Smooth muscle cell (in vitro differentiated cells): ENCODE measurements at regions not wholly inside any gene's neighbourhood (a gene's known extent, or its start where the extent isn't known, plus 50 kb on each side); places are given as distances from the start of the nearest gene placed in this dataset.
"Not testable (repeated sequence)": the region's sequence is repeated elsewhere in the genome, so short reads cannot be mapped to it uniquely, and the experiment has no call there.

Source experiments
- DNase-seq: peaks from one replicate; lab custom pipeline; 2025; ENCODE audit not compliant: unreplicated experiment; lab: John Stamatoyannopoulos, UW
- H2AFZ ChIP-seq: fragments of 200-600 bp; sonication (generic); 2 replicates; pipeline ENCODE4 v1.6.0; 2016; ENCODE audit warnings: antibody characterized with exemption, low read depth, mild to moderate bottlenecking
- H3F3A ChIP-seq: fragments of 200-600 bp; sonication (generic); 2 replicates; pipeline ENCODE4 v1.6.0; 2017; ENCODE audit warnings: antibody characterized with exemption, low read depth
- H3K27ac ChIP-seq: fragments of 200-600 bp; sonication (generic); 2 replicates; pipeline ENCODE4 v1.5.1; 2016; ENCODE audit warnings: low read depth, mild to moderate bottlenecking
- H3K27me3 ChIP-seq: fragments of 200-600 bp; sonication (generic); 2 replicates; pipeline ENCODE4 v1.6.1; 2016; ENCODE audit warnings: low read depth, mild to moderate bottlenecking
- H3K36me3 ChIP-seq: fragments of 200-600 bp; sonication (generic); 2 replicates; pipeline ENCODE4 v1.5.1; 2016; ENCODE audit warnings: low read depth
- H3K4me1 ChIP-seq: fragments of 200-600 bp; sonication (generic); 2 replicates; pipeline ENCODE4 v1.5.1; 2016; ENCODE audit warnings: low read depth
- H3K4me2 ChIP-seq: fragments of 200-600 bp; sonication (generic); 2 replicates; pipeline ENCODE4 v1.6.0; 2016; ENCODE audit warnings: mild to moderate bottlenecking
- H3K4me3 ChIP-seq: fragments of 200-600 bp; sonication (generic); 2 replicates; pipeline ENCODE4 v1.5.1; 2016; ENCODE audit warnings: mild to moderate bottlenecking
- H3K79me2 ChIP-seq: fragments of 200-600 bp; sonication (generic); 2 replicates; pipeline ENCODE4 v1.6.0; 2016; ENCODE audit warnings: low read depth, mild to moderate bottlenecking
- H3K9ac ChIP-seq: fragments of 200-600 bp; sonication (generic); 2 replicates; pipeline ENCODE4 v1.6.0; 2016; ENCODE audit warnings: low read depth
- H3K9me3 ChIP-seq: fragments of 200-600 bp; sonication (generic); replicated peaks from 2 replicates; pipeline ENCODE4 v1.5.1; 2016; ENCODE audit warnings: low read depth
- H4K20me1 ChIP-seq: fragments of 200-600 bp; sonication (generic); 2 replicates; pipeline ENCODE4 v1.6.0; 2016; ENCODE audit warnings: low read depth
- CTCF ChIP-seq: fragments of 200-600 bp; sonication (generic); IDR thresholded peaks from 2 replicates; pipeline ENCODE4 v1.5.1; 2017; ENCODE audit warnings: borderline replicate concordance, mild to moderate bottlenecking, antibody characterized with exemption; ENCODE audit not compliant: insufficient read depth, poor library complexity, severe bottlenecking
- WGBS: methylation state at CpG from one replicate; pipeline ENCODE4 v1.1.7; 2016; ENCODE audit warnings: low lambda C conversion rate; 5-methylcytosine and 5-hydroxymethylcytosine counted together

- no peak for DNase-seq
- Histone ChIP-seq H3K4me1 (no peaks in the 10 kb centered on the region), H3K27ac (no peak overlapping the region), H3K27me3 (no peaks in the 10 kb centered on the region), H2AFZ (no peak overlapping the region), H4K20me1 (no peaks in the 10 kb centered on the region), H3K79me2 (no peaks in the 10 kb centered on the region), H3K9ac (no peak overlapping the region), H3K4me3 (no peak overlapping the region), H3K36me3 (no peaks in the 10 kb centered on the region), H3K9me3 (no peaks in the 10 kb centered on the region), H3K4me2 (no peak overlapping the region), H3F3A (no peaks in the 10 kb centered on the region)
- WGBS, result 91% methylated on average over 2 of the region's 2 CpGs
- TF ChIP-seq CTCF, result no peak
These were observed 351.3 kb downstream of the SLC7A11 start for GRCh38 chr4:137890812-137891211.

GRCh38 chr4:137881641-137882040, 349.3 kb upstream of the PCDH18 start:
- Histone ChIP-seq H3K4me1 (no peaks in the 10 kb centered on the region), H3K4me2 (no peak overlapping the region), H3K9ac (no peak overlapping the region), H3F3A (no peaks in the 10 kb centered on the region), H2AFZ (no peak overlapping the region), H3K9me3 (no peaks in the 10 kb centered on the region), H3K36me3 (no peaks in the 10 kb centered on the region), H3K27me3 (no peaks in the 10 kb centered on the region), H3K79me2 (no peaks in the 10 kb centered on the region), H3K4me3 (no peak overlapping the region), H3K27ac (no peak overlapping the region), H4K20me1 (no peaks in the 10 kb centered on the region)
- WGBS, result 78% methylated on average over 4 of the region's 4 CpGs
- no peak for TF ChIP-seq CTCF
- DNase-seq, result no peak

GRCh38 chr4:137868067-137868466, 335.8 kb upstream of the PCDH18 start:
- H3K27me3 ChIP-seq, H3K36me3 ChIP-seq, H3K9me3 ChIP-seq, H3K4me2 ChIP-seq, H3K4me3 ChIP-seq, H4K20me1 ChIP-seq, DNase-seq, H3K79me2 ChIP-seq, H3K9ac ChIP-seq, H3K4me1 ChIP-seq, H3F3A ChIP-seq, H2AFZ ChIP-seq, H3K27ac ChIP-seq: not testable (repeated sequence)
- WGBS, result 95% methylated on average over 1 of the region's 3 CpGs

GRCh38 chr4:137866671-137867070, 334.4 kb upstream of the PCDH18 start:
- Histone ChIP-seq H3K27me3 (no peaks in the 10 kb centered on the region), H3K4me1 (no peaks in the 10 kb centered on the region), H3K27ac (no peak overlapping the region), H3K79me2 (no peaks in the 10 kb centered on the region), H4K20me1 (no peaks in the 10 kb centered on the region), H3K4me2 (no peak overlapping the region), H2AFZ (no peak overlapping the region), H3K36me3 (no peaks in the 10 kb centered on the region), H3K9ac (no peak overlapping the region), H3K4me3 (no peak overlapping the region), H3F3A (no peaks in the 10 kb centered on the region), H3K9me3 (no peaks in the 10 kb centered on the region)
- DNase-seq, result no peak
- no peak for TF ChIP-seq CTCF
- 89% methylated on average over 3 of the region's 3 CpGs for WGBS
